ENCODE measurements at regions not wholly inside any gene's neighbourhood (a gene's known extent, or its start where the extent isn't known, plus 50 kb on each side); places are given as distances from the start of the nearest gene placed in this dataset.
"Not testable (repeated sequence)": the region's sequence is repeated elsewhere in the genome, so short reads cannot be mapped to it uniquely, and the experiment has no call there.

GRCh38 chr5:144638787-144639186, 468.1 kb downstream of the KCTD16 start:
- no peak overlapping the region for H3K9ac ChIP-seq (ENCODE audit: low read length in 5 of 5)
- no peak overlapping the region for H3K4me3 ChIP-seq (ENCODE audit: low read depth in 1 of 5, low read length in 5 of 5)
- H3K9me3 ChIP-seq (ENCODE audit: control insufficient read depth in 5 of 5, low read length in 5 of 5): peaks cover 0 to 20% (median 12%) of the 10 kb centered on the region in 5 donors
- no peaks in the 10 kb centered on the region for H3K27me3 ChIP-seq (ENCODE audit: control insufficient read depth in 5 of 5, insufficient read depth in 4 of 5, low read length in 5 of 5)
- no peaks in the 10 kb centered on the region for H3K36me3 ChIP-seq (ENCODE audit: control insufficient read depth in 5 of 5, insufficient read depth in 5 of 5, low read length in 5 of 5)
- no peaks in the 10 kb centered on the region for H3K4me1 ChIP-seq (ENCODE audit: control insufficient read depth in 5 of 5, insufficient read depth in 5 of 5, low read length in 5 of 5)
- H3K27ac ChIP-seq (ENCODE audit: low read depth, low read length): no peak overlapping the region

GRCh38 chr5:144634138-144634537, 463.5 kb downstream of the KCTD16 start:
- Histone ChIP-seq H3K27ac (ENCODE audit: low read depth, low read length) (no peak overlapping the region), H3K4me3 (ENCODE audit: low read depth in 1 of 5, low read length in 5 of 5) (no peak overlapping the region), H3K9me3 (ENCODE audit: control insufficient read depth in 5 of 5, low read length in 5 of 5) (peaks cover 11 to 41% (median 29%) of the 10 kb centered on the region in 5 donors), H3K36me3 (ENCODE audit: control insufficient read depth in 5 of 5, insufficient read depth in 5 of 5, low read length in 5 of 5) (no peaks in the 10 kb centered on the region), H3K27me3 (ENCODE audit: control insufficient read depth in 5 of 5, insufficient read depth in 4 of 5, low read length in 5 of 5) (no peaks in the 10 kb centered on the region), H3K4me1 (ENCODE audit: control insufficient read depth in 5 of 5, insufficient read depth in 5 of 5, low read length in 5 of 5) (no peaks in the 10 kb centered on the region), H3K9ac (ENCODE audit: low read length in 5 of 5) (no peak overlapping the region)

DNA sequence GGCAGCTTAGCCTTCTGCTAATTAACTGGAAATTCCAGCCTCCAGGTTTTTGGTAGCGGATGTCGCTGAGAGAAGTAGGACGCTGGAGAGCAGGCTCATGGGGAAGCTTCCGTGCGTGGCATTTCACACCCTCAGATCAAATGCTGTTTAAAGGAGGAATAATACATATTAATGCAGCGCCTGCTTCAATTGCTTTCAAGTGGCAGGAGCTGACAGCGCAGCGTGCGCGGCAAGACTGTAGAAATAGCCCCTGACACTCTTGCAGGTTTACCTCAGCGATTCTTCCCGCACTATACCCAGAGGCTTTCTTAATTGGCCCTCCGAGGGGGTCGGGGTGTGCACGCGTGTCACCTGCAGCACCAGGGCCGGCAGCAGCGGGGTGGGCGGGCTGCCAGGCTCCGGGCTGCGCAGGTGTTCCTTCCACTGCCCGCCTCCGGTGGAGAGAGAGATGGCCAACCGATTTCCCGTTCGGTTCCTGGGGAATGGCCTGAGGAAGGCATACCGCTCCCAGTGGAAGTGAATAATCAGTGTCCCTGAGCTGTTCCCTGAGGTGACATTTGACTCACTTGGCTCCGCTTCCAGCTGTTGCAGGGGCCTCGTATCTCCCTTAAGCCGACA, 427.9 kb downstream of the KCTD16 start:
- H3K27me3 ChIP-seq (ENCODE audit: control insufficient read depth in 5 of 5, insufficient read depth in 4 of 5, low read length in 5 of 5): peaks cover 0 to 11% (median 4%) of the 10 kb centered on the region in 5 donors
- no peaks in the 10 kb centered on the region for H3K9me3 ChIP-seq (ENCODE audit: control insufficient read depth in 5 of 5, low read length in 5 of 5)
- no peak overlapping the region for H3K9ac ChIP-seq (ENCODE audit: low read length in 5 of 5)
- H3K36me3 ChIP-seq (ENCODE audit: control insufficient read depth in 5 of 5, insufficient read depth in 5 of 5, low read length in 5 of 5): no peaks in the 10 kb centered on the region
- peaks cover 2 to 12% (median 7%) of the 10 kb centered on the region in 5 donors for H3K4me1 ChIP-seq (ENCODE audit: control insufficient read depth in 5 of 5, insufficient read depth in 5 of 5, low read length in 5 of 5)
- peak overlapping the region; percentile 1 to 53 (median 51) for H3K4me3 ChIP-seq (ENCODE audit: low read depth in 1 of 5, low read length in 5 of 5)
- H3K27ac ChIP-seq (ENCODE audit: low read depth, low read length): no peak overlapping the region

DNA sequence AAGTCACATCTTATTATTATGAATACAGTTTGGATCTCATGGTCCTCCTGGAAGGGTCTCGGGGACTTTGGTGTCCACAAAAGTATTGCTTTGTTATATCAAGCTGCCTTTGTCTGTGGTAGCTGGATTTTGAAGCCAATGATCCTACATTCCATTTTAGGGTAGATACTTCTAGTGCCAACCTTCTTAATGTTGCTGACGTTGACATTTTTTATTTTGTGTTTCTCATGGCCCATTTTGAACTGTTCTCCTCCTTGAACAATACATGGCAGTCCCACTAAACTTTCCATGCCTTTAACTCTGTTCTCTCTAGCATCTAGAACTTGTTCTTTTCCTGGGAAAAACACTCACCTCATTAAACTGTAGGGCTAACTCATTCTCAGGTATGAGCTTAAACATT, 425.8 kb downstream of the KCTD16 start:
- no peaks in the 10 kb centered on the region for H3K36me3 ChIP-seq (ENCODE audit: control insufficient read depth in 5 of 5, insufficient read depth in 5 of 5, low read length in 5 of 5)

GRCh38 chr5:144594919-144595318, 424.2 kb downstream of the KCTD16 start:
- Histone ChIP-seq H3K9me3 (ENCODE audit: control insufficient read depth in 5 of 5, low read length in 5 of 5) (no peaks in the 10 kb centered on the region), H3K4me3 (ENCODE audit: low read depth in 1 of 5, low read length in 5 of 5) (no peak overlapping the region), H3K36me3 (ENCODE audit: control insufficient read depth in 5 of 5, insufficient read depth in 5 of 5, low read length in 5 of 5) (no peaks in the 10 kb centered on the region), H3K27ac (ENCODE audit: low read depth, low read length) (no peak overlapping the region), H3K27me3 (ENCODE audit: control insufficient read depth in 5 of 5, insufficient read depth in 4 of 5, low read length in 5 of 5) (peaks cover 0 to 11% (median 4%) of the 10 kb centered on the region in 5 donors), H3K4me1 (ENCODE audit: control insufficient read depth in 5 of 5, insufficient read depth in 5 of 5, low read length in 5 of 5) (peaks cover 2 to 12% (median 7%) of the 10 kb centered on the region in 5 donors), H3K9ac (ENCODE audit: low read length in 5 of 5) (no peak overlapping the region)

More for the DNA sequence above, 425.8 kb downstream of the KCTD16 start:
- Histone ChIP-seq H3K9ac (ENCODE audit: low read length in 5 of 5) (no peak overlapping the region), H3K27ac (ENCODE audit: low read depth, low read length) (no peak overlapping the region), H3K9me3 (ENCODE audit: control insufficient read depth in 5 of 5, low read length in 5 of 5) (no peaks in the 10 kb centered on the region), H3K27me3 (ENCODE audit: control insufficient read depth in 5 of 5, insufficient read depth in 4 of 5, low read length in 5 of 5) (peaks cover 0 to 11% (median 4%) of the 10 kb centered on the region in 5 donors), H3K4me1 (ENCODE audit: control insufficient read depth in 5 of 5, insufficient read depth in 5 of 5, low read length in 5 of 5) (peaks cover 2 to 12% (median 7%) of the 10 kb centered on the region in 5 donors), H3K4me3 (ENCODE audit: low read depth in 1 of 5, low read length in 5 of 5) (no peak overlapping the region)

DNA sequence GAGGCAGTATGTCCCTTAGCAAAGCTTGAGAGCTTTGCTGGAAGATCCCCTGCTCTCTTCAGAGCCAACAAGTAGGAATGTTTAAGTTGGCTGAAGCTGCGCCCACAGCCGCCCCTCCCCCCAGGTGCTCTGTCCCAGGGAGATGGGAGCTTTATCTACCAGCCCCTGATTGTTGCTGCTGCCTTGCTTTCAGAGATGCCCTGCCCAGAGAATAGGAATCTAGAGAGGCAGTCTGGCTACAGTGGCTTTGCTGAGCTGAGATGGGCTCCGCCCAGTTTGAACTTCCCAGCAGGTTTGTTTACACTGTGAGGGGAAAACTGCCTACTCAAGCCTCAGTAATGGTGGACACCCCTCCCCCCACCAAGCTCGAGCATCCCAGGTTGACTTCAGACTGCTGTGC, 423.6 kb downstream of the KCTD16 start:
- not testable (repeated sequence) for H3K9ac ChIP-seq (ENCODE audit: low read length in 5 of 5); H3K4me3 ChIP-seq (ENCODE audit: low read depth in 1 of 5, low read length in 5 of 5); H3K9me3 ChIP-seq (ENCODE audit: control insufficient read depth in 5 of 5, low read length in 5 of 5); H3K27ac ChIP-seq (ENCODE audit: low read depth, low read length); H3K36me3 ChIP-seq (ENCODE audit: control insufficient read depth in 5 of 5, insufficient read depth in 5 of 5, low read length in 5 of 5)
- peaks cover 2 to 12% (median 7%) of the 10 kb centered on the region in 5 donors for H3K4me1 ChIP-seq (ENCODE audit: control insufficient read depth in 5 of 5, insufficient read depth in 5 of 5, low read length in 5 of 5)
- H3K27me3 ChIP-seq (ENCODE audit: control insufficient read depth in 5 of 5, insufficient read depth in 4 of 5, low read length in 5 of 5): peaks cover 0 to 11% (median 4%) of the 10 kb centered on the region in 5 donors

DNA sequence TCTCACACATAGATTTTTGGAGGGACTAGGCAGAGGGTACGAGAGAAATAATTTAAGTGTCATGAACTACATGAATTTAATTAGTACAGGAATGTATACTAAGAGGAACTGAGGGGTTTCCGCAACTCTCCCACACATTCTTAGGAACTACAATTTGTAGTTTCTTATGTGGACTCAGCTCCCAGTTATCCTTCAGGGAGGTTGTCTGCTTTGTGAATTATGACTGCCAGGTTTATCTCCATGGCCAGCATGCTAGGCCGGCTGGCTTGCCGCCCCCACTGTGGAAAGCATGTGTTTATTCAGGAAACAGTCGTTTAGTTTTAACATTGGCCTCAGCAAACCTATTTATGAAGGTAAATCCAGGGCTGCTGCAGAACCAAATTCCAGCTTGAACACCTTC, 415.0 kb downstream of the KCTD16 start:
- H3K9me3 ChIP-seq (ENCODE audit: control insufficient read depth in 5 of 5, low read length in 5 of 5): no peaks in the 10 kb centered on the region
- H3K4me3 ChIP-seq (ENCODE audit: low read depth in 1 of 5, low read length in 5 of 5): no peak overlapping the region
- no peak overlapping the region for H3K9ac ChIP-seq (ENCODE audit: low read length in 5 of 5)
- no peak overlapping the region for H3K27ac ChIP-seq (ENCODE audit: low read depth, low read length)
- H3K27me3 ChIP-seq (ENCODE audit: control insufficient read depth in 5 of 5, insufficient read depth in 4 of 5, low read length in 5 of 5): no peaks in the 10 kb centered on the region
- H3K4me1 ChIP-seq (ENCODE audit: control insufficient read depth in 5 of 5, insufficient read depth in 5 of 5, low read length in 5 of 5): no peaks in the 10 kb centered on the region
- no peaks in the 10 kb centered on the region for H3K36me3 ChIP-seq (ENCODE audit: control insufficient read depth in 5 of 5, insufficient read depth in 5 of 5, low read length in 5 of 5)

GRCh38 chr5:144583541-144584449, 413.1 kb downstream of the KCTD16 start:
- Histone ChIP-seq H3K9me3 (ENCODE audit: control insufficient read depth in 5 of 5, low read length in 5 of 5) (no peaks in the 10 kb centered on the region), H3K4me3 (ENCODE audit: low read depth in 1 of 5, low read length in 5 of 5) (no peak overlapping the region), H3K4me1 (ENCODE audit: control insufficient read depth in 5 of 5, insufficient read depth in 5 of 5, low read length in 5 of 5) (no peaks in the 10 kb centered on the region), H3K27me3 (ENCODE audit: control insufficient read depth in 5 of 5, insufficient read depth in 4 of 5, low read length in 5 of 5) (no peaks in the 10 kb centered on the region), H3K27ac (ENCODE audit: low read depth, low read length) (no peak overlapping the region), H3K9ac (ENCODE audit: low read length in 5 of 5) (no peak overlapping the region), H3K36me3 (ENCODE audit: control insufficient read depth in 5 of 5, insufficient read depth in 5 of 5, low read length in 5 of 5) (no peaks in the 10 kb centered on the region)

DNA sequence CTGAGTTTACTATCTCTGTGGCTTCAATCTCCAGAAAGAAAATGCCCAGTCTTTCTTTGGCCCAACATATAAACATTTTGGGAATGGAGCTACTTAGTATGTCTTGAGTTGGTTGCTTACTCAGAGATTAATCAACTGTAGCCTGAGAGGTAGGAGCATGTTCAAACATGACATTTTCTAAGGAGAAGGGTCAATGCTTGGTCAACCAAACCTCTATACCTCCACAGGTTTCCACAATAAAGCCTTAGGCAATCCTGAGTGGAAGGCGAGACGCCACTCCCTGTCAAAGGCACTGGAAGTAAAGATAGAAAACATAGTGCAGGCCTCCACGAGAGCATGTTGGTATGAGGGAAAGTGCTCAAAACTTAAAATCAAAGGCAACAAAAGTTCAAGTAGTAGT, 411.4 kb downstream of the KCTD16 start:
- Histone ChIP-seq H3K9ac (ENCODE audit: low read length in 5 of 5) (no peak overlapping the region), H3K27me3 (ENCODE audit: control insufficient read depth in 5 of 5, insufficient read depth in 4 of 5, low read length in 5 of 5) (no peaks in the 10 kb centered on the region), H3K4me3 (ENCODE audit: low read depth in 1 of 5, low read length in 5 of 5) (no peak overlapping the region), H3K36me3 (ENCODE audit: control insufficient read depth in 5 of 5, insufficient read depth in 5 of 5, low read length in 5 of 5) (no peaks in the 10 kb centered on the region), H3K27ac (ENCODE audit: low read depth, low read length) (no peak overlapping the region), H3K4me1 (ENCODE audit: control insufficient read depth in 5 of 5, insufficient read depth in 5 of 5, low read length in 5 of 5) (no peaks in the 10 kb centered on the region), H3K9me3 (ENCODE audit: control insufficient read depth in 5 of 5, low read length in 5 of 5) (no peaks in the 10 kb centered on the region)

- no peaks in the 10 kb centered on the region for H3K36me3 ChIP-seq (ENCODE audit: control insufficient read depth in 5 of 5, insufficient read depth in 5 of 5, low read length in 5 of 5)
- H3K27ac ChIP-seq (ENCODE audit: low read depth, low read length): no peak overlapping the region
- no peaks in the 10 kb centered on the region for H3K4me1 ChIP-seq (ENCODE audit: control insufficient read depth in 5 of 5, insufficient read depth in 5 of 5, low read length in 5 of 5)
- H3K27me3 ChIP-seq (ENCODE audit: control insufficient read depth in 5 of 5, insufficient read depth in 4 of 5, low read length in 5 of 5): no peaks in the 10 kb centered on the region
- no peak overlapping the region for H3K4me3 ChIP-seq (ENCODE audit: low read depth in 1 of 5, low read length in 5 of 5)
- H3K9ac ChIP-seq (ENCODE audit: low read length in 5 of 5): no peak overlapping the region
- H3K9me3 ChIP-seq (ENCODE audit: control insufficient read depth in 5 of 5, low read length in 5 of 5): no peaks in the 10 kb centered on the region
Measured at GRCh38 chr5:144581044-144581443, 410.4 kb downstream of the KCTD16 start.
